B cell (primary cell): ENCODE measurements at regions not wholly inside any gene's neighbourhood (a gene's known extent, or its start where the extent isn't known, plus 50 kb on each side); places are given as distances from the start of the nearest gene placed in this dataset.

Experiments
- ATAC-seq: fragments of 200-7000 bp; cut with Tn5 transposase; one replicate; pipeline ENCODE4 v1.10.0; 2021; ENCODE audit warnings: low read depth, mild to moderate bottlenecking, moderate number of reproducible peaks, moderate library complexity
- CTCF ChIA-PET: fragments of 350-600 bp; sonication (Branson Sonifier 250); formaldehyde crosslinking; loops from one replicate; lab custom pipeline; 2021; ENCODE audit warnings: antibody characterized with exemption, inconsistent platforms; lab: Charles Lee
- POLR2A ChIA-PET: fragments of 350-600 bp; sonication (Branson Sonifier 250); formaldehyde crosslinking; loops from one replicate; lab custom pipeline; 2021; ENCODE audit warnings: antibody characterized with exemption; lab: Charles Lee
- DNase-seq: peaks from one replicate; pipeline ENCODE4 v3.0.0; 2013
- H2AFZ ChIP-seq: 2 replicates; pipeline ENCODE4 v1.6.1; 2012; ENCODE audit warnings: mild to moderate bottlenecking, low read depth, low read length; ENCODE audit not compliant: insufficient read depth, poor library complexity, severe bottlenecking
- H3K27ac ChIP-seq, 2 donors: 1 replicate in 1 of 2; 2 replicates in 1 of 2; pipeline ENCODE4 v1.5.1; 2012 to 2013; ENCODE audit warnings: low read length in 2 of 2, mild to moderate bottlenecking in 2 of 2, moderate library complexity in 1 of 2
- H3K27me3 ChIP-seq, 4 experiments: fragments of 200-600 bp in 1 of 4; sonication (generic) in 1 of 4; replicated peaks in 1 of 4; 1 replicate in 2 of 4; 2 replicates in 2 of 4; pipeline versions ENCODE4 v1.6.1 to v1.7.0; 2013 to 2016; ENCODE audit warnings: low read length in 3 of 4, mild to moderate bottlenecking in 2 of 4, mixed read lengths in 1 of 4, moderate library complexity in 1 of 4; ENCODE audit not compliant: insufficient read depth in 4 of 4, control insufficient read depth in 3 of 4; ENCODE audit errors: control extremely low read depth in 1 of 4
- H3K36me3 ChIP-seq, 2 experiments: replicated peaks in 1 of 2; 1 replicate in 1 of 2; 2 replicates in 1 of 2; pipeline versions ENCODE4 v1.6.1 to v1.7.1; 2013; ENCODE audit warnings: low read length in 1 of 2; ENCODE audit not compliant: insufficient read depth in 2 of 2, control insufficient read depth in 1 of 2; ENCODE audit errors: control extremely low read depth in 1 of 2, extremely low read depth in 1 of 2
- H3K4me1 ChIP-seq, 2 donors: fragments of 200-600 bp in 1 of 2; sonication (generic) in 1 of 2; 1 replicate in 1 of 2; 2 replicates in 1 of 2; pipeline versions ENCODE4 v1.5.1 to v1.6.1; 2013 to 2017; ENCODE audit warnings: low read length in 2 of 2; ENCODE audit not compliant: control insufficient read depth in 2 of 2, insufficient read depth in 2 of 2
- H3K4me2 ChIP-seq: replicated peaks from 2 replicates; pipeline ENCODE3; 2012; ENCODE audit warnings: mild to moderate bottlenecking, low read depth, low read length; ENCODE audit not compliant: poor library complexity, severe bottlenecking
- H3K4me3 ChIP-seq, 5 experiments: fragments of 200-600 bp in 1 of 5; sonication (generic) in 1 of 5; 1 replicate in 3 of 5; 2 replicates in 2 of 5; pipeline versions ENCODE4 v1.5.1 to v1.7.0; 2011 to 2016; ENCODE audit warnings: low read length in 4 of 5, mild to moderate bottlenecking in 4 of 5, low read depth in 2 of 5, control low read depth in 1 of 5, moderate library complexity in 1 of 5; ENCODE audit not compliant: insufficient read depth in 1 of 5; ENCODE audit errors: control extremely low read depth in 1 of 5, extremely low read depth in 1 of 5
- H3K79me2 ChIP-seq: fragments of 200-600 bp; sonication (generic); one replicate; pipeline ENCODE4 v1.6.0; 2016; ENCODE audit warnings: low read length; ENCODE audit not compliant: control insufficient read depth, insufficient read depth
- H3K9ac ChIP-seq: fragments of 200-600 bp; sonication (generic); 2 replicates; pipeline ENCODE4 v1.6.1; 2017; ENCODE audit warnings: mild to moderate bottlenecking, low read length, moderate library complexity
- H3K9me3 ChIP-seq, 3 donors: one replicate each; pipeline versions ENCODE4 v1.6.1 to v1.7.1; 2013; ENCODE audit warnings: low read length in 2 of 3; ENCODE audit not compliant: control insufficient read depth in 2 of 3, insufficient read depth in 1 of 3; ENCODE audit errors: control extremely low read depth in 1 of 3
- H4K20me1 ChIP-seq: 2 replicates; pipeline ENCODE4 v1.6.0; 2012; ENCODE audit warnings: mild to moderate bottlenecking, low read length; ENCODE audit not compliant: insufficient read depth, control insufficient read depth, poor library complexity, severe bottlenecking
- H3K27ac Mint-ChIP-seq: one replicate; pipeline ENCODE4 v1.8.0; 2021; ENCODE audit warnings: mixed read lengths
- H3K27me3 Mint-ChIP-seq: one replicate; pipeline ENCODE4 v1.8.0; 2021; ENCODE audit warnings: mixed read lengths
- H3K4me1 Mint-ChIP-seq: one replicate; pipeline ENCODE4 v1.8.0; 2021; ENCODE audit warnings: mixed read lengths
- H3K4me3 Mint-ChIP-seq: one replicate; pipeline ENCODE4 v1.8.0; 2021; ENCODE audit warnings: mixed read lengths
- H3K9me3 Mint-ChIP-seq: one replicate; pipeline ENCODE4 v1.8.0; 2022; ENCODE audit warnings: mixed read lengths; ENCODE audit not compliant: insufficient read depth
- EZH2 ChIP-seq: IDR thresholded peaks from 2 replicates; pipeline ENCODE4 v1.6.1; 2012; ENCODE audit warnings: borderline replicate concordance, low read depth, mild to moderate bottlenecking, moderate library complexity, low read length; ENCODE audit not compliant: insufficient read depth, poor library complexity, severe bottlenecking
- WGBS: methylation state at CpG from one replicate; pipeline ENCODE4 v1.1.5; 2013; ENCODE audit warnings: missing lambda C conversion rate; ENCODE audit not compliant: insufficient coverage; 5-methylcytosine and 5-hydroxymethylcytosine counted together
- intact Hi-C: fragments of 100-400 bp; cut with micrococcal nuclease; formaldehyde crosslinking; loops from one replicate; pipeline ENCODE4 v1.10.0; 2022
- TF ChIP-seq, protein P1 (sequence below): fragments of 200-600 bp; IDR thresholded peaks from one replicate; pipeline ENCODE4 v1.8.0; 2022; ENCODE audit warnings: antibody characterized with exemption, mild to moderate bottlenecking

DNA sequence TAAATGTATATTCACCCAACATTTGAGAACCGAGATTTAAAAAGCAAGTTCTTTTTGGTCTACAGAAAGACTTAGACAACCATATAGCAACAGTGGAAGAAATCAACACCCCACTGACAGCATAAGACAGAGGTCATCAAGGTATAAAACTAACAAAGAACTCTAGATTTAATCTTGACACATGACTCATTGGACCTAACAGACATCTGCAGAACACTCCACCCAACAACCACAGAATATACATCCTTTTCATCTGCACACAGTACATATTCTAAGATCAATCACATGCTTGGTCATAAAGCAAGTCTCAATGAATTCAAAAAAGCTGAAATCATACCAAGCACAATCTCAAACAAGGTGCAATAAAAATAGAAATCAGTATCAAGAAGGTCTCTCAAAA lies 65.8 kb downstream of the SPIN4 start:
- Histone ChIP-seq H4K20me1 (no peaks in the 10 kb centered on the region), H3K79me2 (no peaks in the 10 kb centered on the region), H3K4me1 (no peaks in the 10 kb centered on the region), H3K9ac (no peak overlapping the region), H3K27ac (no peak overlapping the region), H3K36me3 (no peaks in the 10 kb centered on the region), H3K27me3 (no peaks in the 10 kb centered on the region), H3K9me3 (no peaks in the 10 kb centered on the region), H2AFZ (no peak overlapping the region), H3K4me3 (no peak overlapping the region), H3K4me2 (no peak overlapping the region)
- WGBS, result 71% methylated on average over 1 of the region's 1 CpG
- CTCF ChIA-PET, result no interaction called here
- Mint-ChIP-seq H3K4me1 (no peaks in the 10 kb centered on the region), H3K9me3 (peaks cover 1% of the 10 kb centered on the region), H3K27me3 (no peaks in the 10 kb centered on the region), H3K27ac (no peak overlapping the region), H3K4me3 (no peak overlapping the region)
- intact Hi-C loops, result no loop called here
- no peak for ATAC-seq
- no peak for DNase-seq
- TF ChIP-seq, protein P1, sequence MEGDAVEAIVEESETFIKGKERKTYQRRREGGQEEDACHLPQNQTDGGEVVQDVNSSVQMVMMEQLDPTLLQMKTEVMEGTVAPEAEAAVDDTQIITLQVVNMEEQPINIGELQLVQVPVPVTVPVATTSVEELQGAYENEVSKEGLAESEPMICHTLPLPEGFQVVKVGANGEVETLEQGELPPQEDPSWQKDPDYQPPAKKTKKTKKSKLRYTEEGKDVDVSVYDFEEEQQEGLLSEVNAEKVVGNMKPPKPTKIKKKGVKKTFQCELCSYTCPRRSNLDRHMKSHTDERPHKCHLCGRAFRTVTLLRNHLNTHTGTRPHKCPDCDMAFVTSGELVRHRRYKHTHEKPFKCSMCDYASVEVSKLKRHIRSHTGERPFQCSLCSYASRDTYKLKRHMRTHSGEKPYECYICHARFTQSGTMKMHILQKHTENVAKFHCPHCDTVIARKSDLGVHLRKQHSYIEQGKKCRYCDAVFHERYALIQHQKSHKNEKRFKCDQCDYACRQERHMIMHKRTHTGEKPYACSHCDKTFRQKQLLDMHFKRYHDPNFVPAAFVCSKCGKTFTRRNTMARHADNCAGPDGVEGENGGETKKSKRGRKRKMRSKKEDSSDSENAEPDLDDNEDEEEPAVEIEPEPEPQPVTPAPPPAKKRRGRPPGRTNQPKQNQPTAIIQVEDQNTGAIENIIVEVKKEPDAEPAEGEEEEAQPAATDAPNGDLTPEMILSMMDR, result no peak
- no peak for TF ChIP-seq EZH2
- POLR2A ChIA-PET, result no interaction called here

DNA sequence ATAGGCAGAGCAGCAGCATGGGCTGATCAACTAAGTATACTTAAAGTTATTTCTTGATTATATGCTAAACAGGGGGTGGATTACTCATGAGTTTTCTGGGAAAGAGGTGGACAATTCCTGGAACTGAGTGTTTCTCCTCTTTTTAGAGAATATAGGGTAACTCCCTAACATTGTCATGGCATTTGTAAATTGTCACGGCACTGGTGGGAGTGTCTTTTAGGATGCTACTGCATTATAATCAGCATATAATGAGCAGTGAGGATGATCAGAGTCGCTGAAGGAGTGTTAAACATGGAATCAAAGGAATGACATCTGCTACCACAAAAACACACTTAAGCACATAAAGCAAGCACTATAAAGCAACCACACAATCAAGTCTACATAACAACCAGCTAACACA lies 66.5 kb downstream of the SPIN4 start:
- Histone ChIP-seq H3K27me3 (no peaks in the 10 kb centered on the region), H3K36me3 (no peaks in the 10 kb centered on the region), H3K4me2 (no peak overlapping the region), H3K4me1 (no peaks in the 10 kb centered on the region), H3K79me2 (no peaks in the 10 kb centered on the region), H3K27ac (no peak overlapping the region), H3K9ac (no peak overlapping the region), H2AFZ (no peak overlapping the region), H3K9me3 (no peaks in the 10 kb centered on the region), H4K20me1 (no peaks in the 10 kb centered on the region), H3K4me3 (no peak overlapping the region)
- Mint-ChIP-seq H3K27me3 (no peaks in the 10 kb centered on the region), H3K9me3 (no peaks in the 10 kb centered on the region), H3K4me3 (no peak overlapping the region), H3K4me1 (no peaks in the 10 kb centered on the region), H3K27ac (no peak overlapping the region)
- no CpG with 5 or more reads among the region's 2 CpGs for WGBS
- ChIA-PET POLR2A (no interaction called here), CTCF (no interaction called here)
- ATAC-seq (no peak), DNase-seq (no peak)
- intact Hi-C loops, result no loop called here
- TF ChIP-seq EZH2, result no peak
- TF ChIP-seq, protein P1, result no peak
